CD4-positive, alpha-beta T cell (primary cell): ENCODE measurements at regions not wholly inside any gene's neighbourhood (a gene's known extent, or its start where the extent isn't known, plus 50 kb on each side); places are given as distances from the start of the nearest gene placed in this dataset.
A peak's percentile ranks its signal among the peaks of the same experiment; 100 is the strongest.

ENCODE experiments used
- ATAC-seq: fragments of 200-7000 bp; cut with Tn5 transposase; one replicate; pipeline ENCODE4 v1.10.0; 2022; ENCODE audit warnings: mild to moderate bottlenecking; ENCODE audit not compliant: poor library complexity
- CTCF ChIA-PET: fragments of 350-600 bp; sonication (Branson Sonifier 250); formaldehyde crosslinking; loops from one replicate; lab custom pipeline; 2021; ENCODE audit warnings: antibody characterized with exemption, inconsistent platforms; lab: Charles Lee
- POLR2A ChIA-PET: fragments of 350-600 bp; sonication (Branson Sonifier 250); formaldehyde crosslinking; loops from one replicate; lab custom pipeline; 2021; ENCODE audit warnings: antibody characterized with exemption, inconsistent platforms; lab: Charles Lee
- DNase-seq, 14 experiments: peaks; one replicate each; pipeline ENCODE4 v3.0.0-alpha.2; 2013 to 2020; ENCODE audit warnings: mixed read lengths in 2 of 14
- H3K27ac ChIP-seq, 2 donors: one replicate each; pipeline versions ENCODE4 v1.5.1 to v1.7.0; 2013; ENCODE audit warnings: low read length in 2 of 2, low read depth in 1 of 2, mild to moderate bottlenecking in 1 of 2
- H3K27me3 ChIP-seq, 2 experiments: 1 replicate in 1 of 2; 2 replicates in 1 of 2; pipeline versions ENCODE4 v1.6.1 to v1.7.0; 2013; ENCODE audit warnings: low read length in 2 of 2, control low read depth in 1 of 2, mild to moderate bottlenecking in 1 of 2, moderate library complexity in 1 of 2; ENCODE audit not compliant: insufficient read depth in 2 of 2, control insufficient read depth in 1 of 2
- H3K36me3 ChIP-seq: one replicate; pipeline ENCODE4 v1.6.1; 2013; ENCODE audit warnings: low read length, control low read depth; ENCODE audit not compliant: insufficient read depth
- H3K4me1 ChIP-seq: one replicate; pipeline ENCODE4 v1.6.1; 2013; ENCODE audit warnings: low read length, control low read depth; ENCODE audit not compliant: insufficient read depth
- H3K4me3 ChIP-seq: one replicate; pipeline ENCODE4 v1.5.1; 2013; ENCODE audit warnings: mild to moderate bottlenecking, low read length, moderate library complexity
- H3K9me3 ChIP-seq, 2 experiments: 1 replicate in 1 of 2; 2 replicates in 1 of 2; pipeline versions ENCODE4 v1.6.1 to v1.7.0; 2013; ENCODE audit warnings: low read length in 2 of 2, mild to moderate bottlenecking in 2 of 2, control low read depth in 1 of 2, moderate library complexity in 1 of 2; ENCODE audit not compliant: control insufficient read depth in 1 of 2, insufficient read depth in 1 of 2
- H3K27ac Mint-ChIP-seq: one replicate; pipeline ENCODE4 v1.8.0; 2020; ENCODE audit warnings: mixed read lengths
- H3K27me3 Mint-ChIP-seq: one replicate; pipeline ENCODE4 v1.8.0; 2021; ENCODE audit warnings: mixed read lengths
- H3K36me3 Mint-ChIP-seq: one replicate; pipeline ENCODE4 v1.8.0; 2021; ENCODE audit warnings: low read depth, mixed read lengths
- H3K4me1 Mint-ChIP-seq: one replicate; pipeline ENCODE4 v1.8.0; 2021; ENCODE audit warnings: low read depth, mixed read lengths
- H3K4me3 Mint-ChIP-seq: one replicate; pipeline ENCODE4 v1.8.0; 2020; ENCODE audit warnings: mild to moderate bottlenecking, mixed read lengths
- H3K9me3 Mint-ChIP-seq: one replicate; pipeline ENCODE4 v1.8.0; 2020; ENCODE audit warnings: mixed read lengths
- intact Hi-C, 2 experiments: fragments of 100-400 bp; cut with DNase I in 1 of 2; cut with micrococcal nuclease in 1 of 2; formaldehyde crosslinking; loops; one replicate each; pipeline versions ENCODE4 v1.15.1 to v1.9.0; 2023 to 2025; cut with DNase I, micrococcal nuclease
- TF ChIP-seq, protein P1 (sequence below): fragments of 200-600 bp; IDR thresholded peaks from one replicate; pipeline ENCODE4 v1.8.0; 2022; ENCODE audit warnings: antibody characterized with exemption, mild to moderate bottlenecking

DNA sequence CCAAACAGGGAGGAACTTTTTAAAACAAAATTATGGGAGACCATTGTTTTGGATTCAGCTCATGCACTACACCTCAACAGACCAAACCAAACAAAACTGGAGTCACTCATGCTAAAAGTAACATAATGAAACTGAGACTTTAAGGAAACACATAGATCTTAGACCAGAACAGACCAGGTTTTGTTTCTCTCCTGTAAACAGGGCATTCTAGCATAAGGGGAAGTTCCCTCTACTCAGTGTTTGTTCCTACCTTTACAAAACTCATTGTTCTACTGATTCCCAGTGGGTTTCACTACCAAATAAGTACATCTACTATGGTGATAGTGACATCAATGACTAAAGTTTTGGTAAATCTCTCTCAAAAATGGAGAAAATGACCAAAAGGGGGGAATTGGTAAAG lies 1103.6 kb upstream of the EDIL3 start:
- Histone ChIP-seq H3K36me3 (no peaks in the 10 kb centered on the region), H3K27me3 (no peaks in the 10 kb centered on the region), H3K4me3 (no peak overlapping the region), H3K9me3 (peaks cover 0 to 11% of the 10 kb centered on the region in 2 experiments), H3K4me1 (no peaks in the 10 kb centered on the region), H3K27ac (no peak overlapping the region)
- no peak overlapping the region for H3K4me3 Mint-ChIP-seq
- intact Hi-C loops, result no loop called here
- H3K4me1 Mint-ChIP-seq, result no peaks in the 10 kb centered on the region
- ATAC-seq, result no peak
- H3K27me3 Mint-ChIP-seq, result no peaks in the 10 kb centered on the region
- CTCF ChIA-PET, result no interaction called here
- DNase-seq, result no peak
- POLR2A ChIA-PET, result no interaction called here
- H3K9me3 Mint-ChIP-seq, result peaks cover 10% of the 10 kb centered on the region
- H3K36me3 Mint-ChIP-seq, result no peaks in the 10 kb centered on the region
- TF ChIP-seq, protein P1, sequence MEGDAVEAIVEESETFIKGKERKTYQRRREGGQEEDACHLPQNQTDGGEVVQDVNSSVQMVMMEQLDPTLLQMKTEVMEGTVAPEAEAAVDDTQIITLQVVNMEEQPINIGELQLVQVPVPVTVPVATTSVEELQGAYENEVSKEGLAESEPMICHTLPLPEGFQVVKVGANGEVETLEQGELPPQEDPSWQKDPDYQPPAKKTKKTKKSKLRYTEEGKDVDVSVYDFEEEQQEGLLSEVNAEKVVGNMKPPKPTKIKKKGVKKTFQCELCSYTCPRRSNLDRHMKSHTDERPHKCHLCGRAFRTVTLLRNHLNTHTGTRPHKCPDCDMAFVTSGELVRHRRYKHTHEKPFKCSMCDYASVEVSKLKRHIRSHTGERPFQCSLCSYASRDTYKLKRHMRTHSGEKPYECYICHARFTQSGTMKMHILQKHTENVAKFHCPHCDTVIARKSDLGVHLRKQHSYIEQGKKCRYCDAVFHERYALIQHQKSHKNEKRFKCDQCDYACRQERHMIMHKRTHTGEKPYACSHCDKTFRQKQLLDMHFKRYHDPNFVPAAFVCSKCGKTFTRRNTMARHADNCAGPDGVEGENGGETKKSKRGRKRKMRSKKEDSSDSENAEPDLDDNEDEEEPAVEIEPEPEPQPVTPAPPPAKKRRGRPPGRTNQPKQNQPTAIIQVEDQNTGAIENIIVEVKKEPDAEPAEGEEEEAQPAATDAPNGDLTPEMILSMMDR, result no peak
- H3K27ac Mint-ChIP-seq, result no peak overlapping the region

DNA sequence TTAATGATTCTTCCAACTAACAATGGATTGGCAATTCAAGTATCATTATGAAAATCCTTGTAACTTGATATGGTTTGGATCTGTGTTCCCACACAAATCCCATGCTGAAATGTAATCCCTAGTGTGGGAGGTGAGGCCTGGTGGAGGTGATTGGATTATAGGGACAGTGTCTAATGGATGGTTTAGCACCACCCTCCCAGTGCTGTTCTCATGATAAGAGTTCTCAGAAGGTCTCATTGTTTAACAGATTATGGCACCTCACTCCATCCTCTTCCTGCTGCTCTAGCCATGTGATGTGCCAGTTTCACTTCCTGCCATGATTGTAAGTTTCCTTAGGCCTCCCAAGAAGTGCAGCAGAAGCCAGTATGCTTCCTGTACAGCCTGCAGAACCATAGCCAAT lies 1116.2 kb upstream of the EDIL3 start:
- Histone ChIP-seq H3K27ac (no peak overlapping the region), H3K4me3 (no peak overlapping the region), H3K36me3 (no peaks in the 10 kb centered on the region), H3K9me3 (no peaks in the 10 kb centered on the region), H3K27me3 (no peaks in the 10 kb centered on the region), H3K4me1 (no peaks in the 10 kb centered on the region)
- Mint-ChIP-seq H3K27ac (no peak overlapping the region), H3K36me3 (no peaks in the 10 kb centered on the region), H3K4me3 (no peak overlapping the region), H3K9me3 (peaks cover 4% of the 10 kb centered on the region), H3K4me1 (no peaks in the 10 kb centered on the region), H3K27me3 (no peaks in the 10 kb centered on the region)
- DNase-seq, result no peak
- intact Hi-C loops, result no loop called here
- ATAC-seq, result no peak
- ChIA-PET POLR2A (no interaction called here), CTCF (no interaction called here)
- TF ChIP-seq, protein P1, result no peak

DNA sequence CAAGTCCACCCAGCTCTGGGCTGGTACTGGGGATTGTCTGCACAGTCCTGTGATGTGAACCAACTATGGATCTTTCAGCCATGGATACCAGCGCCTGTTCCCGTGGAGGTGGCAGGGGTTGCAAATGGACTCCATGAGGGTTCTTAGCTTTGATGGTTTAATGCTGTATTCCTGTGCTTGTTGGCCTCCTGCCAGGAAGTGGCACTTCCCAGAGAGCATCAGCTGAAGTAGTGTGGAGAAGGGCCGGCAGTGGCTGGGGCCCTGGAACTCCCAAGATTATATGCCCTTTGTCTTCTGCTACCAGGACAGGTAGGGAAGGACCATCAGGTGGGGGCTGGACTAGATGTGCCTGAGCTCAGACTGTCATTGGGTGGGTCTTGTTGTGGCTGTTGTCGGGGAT lies 1104.8 kb upstream of the COX7C start:
- CTCF ChIA-PET, result no interaction called here
- H3K9me3 ChIP-seq, result peaks cover 0 to 8% of the 10 kb centered on the region in 2 experiments
- no peak for ATAC-seq
- POLR2A ChIA-PET, result no interaction called here
- peak in 1 of 14 experiments; percentile 2 for DNase-seq
- no peaks in the 10 kb centered on the region for H3K27me3 ChIP-seq
- H3K36me3 ChIP-seq, result no peaks in the 10 kb centered on the region
- Mint-ChIP-seq H3K9me3 (peaks cover 10% of the 10 kb centered on the region), H3K4me1 (no peaks in the 10 kb centered on the region), H3K4me3 (no peak overlapping the region), H3K27me3 (no peaks in the 10 kb centered on the region), H3K27ac (no peak overlapping the region), H3K36me3 (no peaks in the 10 kb centered on the region)
- H3K4me1 ChIP-seq, result no peaks in the 10 kb centered on the region
- intact Hi-C loops, result no loop called here
- H3K27ac ChIP-seq, result no peak overlapping the region
- no peak overlapping the region for H3K4me3 ChIP-seq
- TF ChIP-seq, protein P1, result no peak
